Adrenal gland (tissue), 9 donors: ENCODE measurements at regions not wholly inside any gene's neighbourhood (a gene's known extent, or its start where the extent isn't known, plus 50 kb on each side); places are given as distances from the start of the nearest gene placed in this dataset.
A peak's percentile ranks its signal among the peaks of the same experiment; 100 is the strongest.

Experiments used
- DNase-seq, 7 donors: peaks; one replicate each; pipeline ENCODE4 v3.0.0-alpha.2; 2019 to 2020
- H3K27ac ChIP-seq, 5 donors: fragments of 200-600 bp; sonication (generic) in 4 of 5; 1 replicate in 3 of 5; 2 replicates in 2 of 5; pipeline versions ENCODE4 v1.5.1 to v1.8.0; 2016 to 2020; ENCODE audit warnings: mild to moderate bottlenecking in 1 of 5
- H3K27me3 ChIP-seq: fragments of 200-600 bp; 2 replicates; pipeline ENCODE4 v1.8.0; 2021
- H3K36me3 ChIP-seq, 2 donors: fragments of 200-600 bp; replicated peaks in 1 of 2; 1 replicate in 1 of 2; 2 replicates in 1 of 2; pipeline versions ENCODE4 v1.5.1 to v1.8.0; 2018 to 2022
- H3K4me1 ChIP-seq, 2 donors: fragments of 200-600 bp; replicated peaks in 1 of 2; 1 replicate in 1 of 2; 2 replicates in 1 of 2; pipeline versions ENCODE4 v1.5.1 to v1.8.0; 2018 to 2021
- H3K4me3 ChIP-seq, 4 donors: fragments of 200-600 bp; sonication (generic) in 3 of 4; one replicate each; pipeline ENCODE4 v1.5.1; 2016 to 2018
- H3K9me3 ChIP-seq, 3 donors: fragments of 200-600 bp; sonication (generic) in 1 of 3; replicated peaks in 1 of 3; 1 replicate in 2 of 3; 2 replicates in 1 of 3; pipeline versions ENCODE4 v1.5.1 to v1.8.0; 2016 to 2021
- CTCF ChIP-seq, 6 experiments: fragments of 450-650 bp in 4 of 6; fragments of 200-600 bp in 2 of 6; sonication (generic) in 1 of 6; IDR thresholded peaks; 1 replicate in 5 of 6; 2 replicates in 1 of 6; pipeline versions ENCODE4 v1.5.1 to v1.8.0; 2016 to 2021; ENCODE audit warnings: antibody characterized with exemption in 6 of 6, mild to moderate bottlenecking in 2 of 6, moderate library complexity in 1 of 6
- POLR2A ChIP-seq, 2 donors: fragments of 450-650 bp; IDR thresholded peaks; one replicate each; pipeline ENCODE4 v1.6.1; 2017; ENCODE audit warnings: antibody characterized with exemption in 2 of 2, mild to moderate bottlenecking in 2 of 2, moderate library complexity in 1 of 2
- WGBS, 4 donors: extraction: QIAGEN DNeasy Blood & Tissue Kit in 2 of 4; methylation state at CpG; one replicate each; pipeline versions ENCODE4 v1.1.5 to v1.1.7; 2013 to 2017; 5-methylcytosine and 5-hydroxymethylcytosine counted together
- intact Hi-C, 2 donors: fragments of 100-400 bp; cut with DNase I; formaldehyde crosslinking; loops; one replicate each; pipeline versions ENCODE4 v1.14.1 to v1.15.0; 2022 to 2023
- donor health status: healthy with polysubstance abuse.
- donor health status: Bipolar disorder and iron deficiency.
- donor health status: DM: yes; HTN: yes; CAD: no.
- donor health status: DM: no; HTN: no; CAD: no.
- donor health status: DM: no; HTN: no; CAD: no.

DNA sequence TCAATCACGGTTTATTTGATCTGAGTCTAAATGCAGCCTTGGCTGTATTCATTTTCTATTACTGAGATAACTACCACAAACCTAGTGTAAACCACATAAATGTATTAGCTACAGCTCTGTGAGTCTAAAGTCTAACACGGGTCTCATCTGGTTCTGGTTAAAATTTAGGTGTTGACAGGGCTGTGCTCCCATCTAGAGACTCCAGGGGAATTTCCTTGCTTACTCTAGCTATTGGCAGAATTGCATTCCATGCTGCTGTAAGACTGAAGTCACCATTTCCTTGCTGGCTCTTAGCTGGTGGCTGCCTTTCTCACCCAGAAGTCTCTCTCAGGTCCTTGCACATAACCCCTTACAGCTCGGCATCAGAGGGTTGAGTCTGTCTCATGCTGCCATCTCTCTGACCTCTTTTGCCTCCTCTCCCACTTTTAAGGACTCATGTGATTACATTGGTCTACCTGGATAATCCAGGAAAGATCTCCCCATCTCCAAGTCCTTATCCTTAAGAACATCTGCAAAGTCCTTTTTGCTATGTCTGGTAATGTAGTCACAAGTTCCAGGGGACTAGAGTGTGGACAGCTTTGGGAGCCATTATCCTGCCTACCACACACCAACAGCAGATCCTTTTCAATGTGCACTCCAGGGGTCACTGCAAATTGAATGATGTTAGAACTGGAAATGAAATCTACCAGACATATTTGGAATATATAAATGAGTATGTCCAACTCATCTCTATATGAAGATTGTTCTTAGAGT, 207.0 kb upstream of the AGAP1 start:
- no peak overlapping the region for H3K4me3 ChIP-seq
- TF ChIP-seq POLR2A (IDR thresholded peaks at IDR 0.05) (no peak), CTCF (IDR thresholded peaks at IDR 0.05) (no peak)
- H3K9me3 ChIP-seq: no peaks in the 10 kb centered on the region
- intact Hi-C loops: no loop called here
- peaks cover 3% of the 10 kb centered on the region for H3K27me3 ChIP-seq
- H3K36me3 ChIP-seq: no peaks in the 10 kb centered on the region
- H3K4me1 ChIP-seq: no peaks in the 10 kb centered on the region
- no peak overlapping the region for H3K27ac ChIP-seq
- 73 to 77% (median 76%) methylated on average over 3 of the region's 3 CpGs for WGBS, 4 donors
- no peak for DNase-seq

GRCh38 chr2:235287375-235287733, 206.5 kb upstream of the AGAP1 start:
- WGBS, 4 donors: 55 to 70% (median 58%) methylated on average over 6 of the region's 6 CpGs
- intact Hi-C loops: no loop called here

GRCh38 chr2:235291461-235291860, 202.4 kb upstream of the AGAP1 start:
- no peaks in the 10 kb centered on the region for H3K36me3 ChIP-seq
- H3K9me3 ChIP-seq: no peaks in the 10 kb centered on the region
- no peak for TF ChIP-seq POLR2A (IDR thresholded peaks at IDR 0.05)
- TF ChIP-seq CTCF (IDR thresholded peaks at IDR 0.05): no peak
- intact Hi-C loops: no loop called here
- WGBS, 4 donors: 70 to 78% (median 72%) methylated on average over 4 of the region's 4 CpGs
- DNase-seq: no peak
- H3K27me3 ChIP-seq: peaks cover 3% of the 10 kb centered on the region
- no peak overlapping the region for H3K4me3 ChIP-seq
- no peak overlapping the region for H3K27ac ChIP-seq
- no peaks in the 10 kb centered on the region for H3K4me1 ChIP-seq

More at GRCh38 chr2:235287375-235287733, 206.5 kb upstream of the AGAP1 start:
- peak in 1 of 7 donors; percentile 63 for DNase-seq
- Histone ChIP-seq H3K9me3 (no peaks in the 10 kb centered on the region), H3K4me3 (no peak overlapping the region), H3K4me1 (no peaks in the 10 kb centered on the region), H3K36me3 (no peaks in the 10 kb centered on the region), H3K27me3 (peaks cover 3% of the 10 kb centered on the region), H3K27ac (no peak overlapping the region)
- TF ChIP-seq POLR2A (IDR thresholded peaks at IDR 0.05): no peak
- no peak for TF ChIP-seq CTCF (IDR thresholded peaks at IDR 0.05)

GRCh38 chr2:235293061-235293460, 200.8 kb upstream of the AGAP1 start:
- no peaks in the 10 kb centered on the region for H3K36me3 ChIP-seq
- 79 to 90% (median 85%) methylated on average over 8 of the region's 8 CpGs for WGBS, 4 donors
- DNase-seq: no peak
- H3K27ac ChIP-seq: no peak overlapping the region
- peaks cover 3% of the 10 kb centered on the region for H3K27me3 ChIP-seq
- intact Hi-C loops: no loop called here
- H3K9me3 ChIP-seq: no peaks in the 10 kb centered on the region
- H3K4me1 ChIP-seq: no peaks in the 10 kb centered on the region
- no peak overlapping the region for H3K4me3 ChIP-seq
- TF ChIP-seq POLR2A (IDR thresholded peaks at IDR 0.05) (no peak), CTCF (IDR thresholded peaks at IDR 0.05) (no peak)
